PC-3 (cell line): ENCODE measurements at regions not wholly inside any gene's neighbourhood (a gene's known extent, or its start where the extent isn't known, plus 50 kb on each side); places are given as distances from the start of the nearest gene placed in this dataset.

ENCODE experiments used
- ATAC-seq: fragments of 200-7000 bp; cut with Tn5 transposase; 2 replicates; pipeline ENCODE4 v1.9.1; 2020; ENCODE audit warnings: mild to moderate bottlenecking, moderate library complexity
- BruUV-seq: library from RNA; stranded (reverse); fragments of 400-500 nt; replicated peaks from 2 replicates; lab custom pipeline; 2021; lab: Mats Ljungman, UMichigan
- CTCF ChIA-PET: fragments of 300-600 bp; sonication (Branson Sonifier 250); formaldehyde crosslinking; loops from one replicate; lab custom pipeline; 2022; ENCODE audit warnings: antibody characterized with exemption; lab: Charles Lee
- POLR2A ChIA-PET: fragments of 300-600 bp; sonication (Branson Sonifier 250); formaldehyde crosslinking; loops from one replicate; lab custom pipeline; 2022; ENCODE audit warnings: antibody characterized with exemption; ENCODE audit not compliant: unreplicated experiment; lab: Charles Lee
- DNase-seq: peaks from one replicate; pipeline ENCODE4 v3.0.0-alpha.2; 2015
- H2AFZ ChIP-seq: fragments of 300-600 bp; sonication (generic); 2 replicates; pipeline ENCODE4 v1.6.0; 2016; ENCODE audit warnings: antibody characterized with exemption, low read length
- H3F3A ChIP-seq: fragments of 300-600 bp; sonication (generic); one replicate; pipeline ENCODE4 v1.6.0; 2017; ENCODE audit warnings: antibody characterized with exemption, low read length, control low read depth, mild to moderate bottlenecking; ENCODE audit not compliant: unreplicated experiment
- H3K27ac ChIP-seq: fragments of 300-600 bp; sonication (generic); 2 replicates; pipeline ENCODE4 v1.5.1; 2016; ENCODE audit warnings: mild to moderate bottlenecking, low read length
- H3K27me3 ChIP-seq: fragments of 300-600 bp; sonication (generic); 2 replicates; pipeline ENCODE4 v1.6.1; 2016; ENCODE audit warnings: low read length, mixed read lengths
- H3K36me3 ChIP-seq: fragments of 300-600 bp; sonication (generic); 2 replicates; pipeline ENCODE4 v1.6.1; 2016; ENCODE audit warnings: low read depth, mixed run types, low read length, mixed read lengths
- H3K4me1 ChIP-seq: fragments of 300-600 bp; sonication (generic); 2 replicates; pipeline ENCODE4 v1.5.1; 2016; ENCODE audit warnings: low read length; ENCODE audit not compliant: insufficient read depth
- H3K4me2 ChIP-seq: fragments of 300-600 bp; sonication (generic); 2 replicates; pipeline ENCODE4 v1.6.0; 2016; ENCODE audit warnings: low read length
- H3K4me3 ChIP-seq: fragments of 300-600 bp; sonication (generic); 2 replicates; pipeline ENCODE4 v1.5.1; 2016; ENCODE audit warnings: mild to moderate bottlenecking, low read length, mixed read lengths
- H3K79me2 ChIP-seq: fragments of 300-600 bp; sonication (generic); 2 replicates; pipeline ENCODE4 v1.6.1; 2017; ENCODE audit warnings: low read length, mixed read lengths
- H3K9ac ChIP-seq: fragments of 300-600 bp; sonication (generic); 2 replicates; pipeline ENCODE4 v1.6.0; 2016; ENCODE audit warnings: mild to moderate bottlenecking, low read length
- H3K9me2 ChIP-seq: fragments of 300-600 bp; sonication (generic); replicated peaks from 2 replicates; pipeline ENCODE4 v1.6.1; 2016; ENCODE audit warnings: mixed run types, low read length, mixed read lengths
- H3K9me3 ChIP-seq: fragments of 300-600 bp; sonication (generic); 2 replicates; pipeline ENCODE4 v1.6.1; 2016; ENCODE audit warnings: low read length, mixed read lengths
- H4K20me1 ChIP-seq: fragments of 300-600 bp; sonication (generic); 2 replicates; pipeline ENCODE4 v1.6.1; 2016; ENCODE audit warnings: low read length, mixed read lengths
- EZH2 ChIP-seq: fragments of 300-600 bp; sonication (generic); IDR thresholded peaks from one replicate; pipeline ENCODE4 v1.6.1; 2017; ENCODE audit warnings: antibody characterized with exemption, mild to moderate bottlenecking, low read length; ENCODE audit not compliant: unreplicated experiment
- EZH2phosphoT487 ChIP-seq: fragments of 300-600 bp; sonication (generic); IDR thresholded peaks from 2 replicates; pipeline ENCODE4 v1.6.1; 2018; ENCODE audit warnings: mild to moderate bottlenecking, antibody characterized with exemption, low read length, borderline replicate concordance
- intact Hi-C: fragments of 100-400 bp; cut with micrococcal nuclease; formaldehyde crosslinking; loops from 2 replicates; pipeline ENCODE4 v1.9.0; 2023
- TF ChIP-seq, protein P1 (sequence below): fragments of 300-600 bp; sonication (generic); conservative IDR thresholded peaks from 2 replicates; pipeline ENCODE4 v1.5.1; 2017; ENCODE audit warnings: antibody characterized with exemption, low read depth, mild to moderate bottlenecking, low read length

DNA sequence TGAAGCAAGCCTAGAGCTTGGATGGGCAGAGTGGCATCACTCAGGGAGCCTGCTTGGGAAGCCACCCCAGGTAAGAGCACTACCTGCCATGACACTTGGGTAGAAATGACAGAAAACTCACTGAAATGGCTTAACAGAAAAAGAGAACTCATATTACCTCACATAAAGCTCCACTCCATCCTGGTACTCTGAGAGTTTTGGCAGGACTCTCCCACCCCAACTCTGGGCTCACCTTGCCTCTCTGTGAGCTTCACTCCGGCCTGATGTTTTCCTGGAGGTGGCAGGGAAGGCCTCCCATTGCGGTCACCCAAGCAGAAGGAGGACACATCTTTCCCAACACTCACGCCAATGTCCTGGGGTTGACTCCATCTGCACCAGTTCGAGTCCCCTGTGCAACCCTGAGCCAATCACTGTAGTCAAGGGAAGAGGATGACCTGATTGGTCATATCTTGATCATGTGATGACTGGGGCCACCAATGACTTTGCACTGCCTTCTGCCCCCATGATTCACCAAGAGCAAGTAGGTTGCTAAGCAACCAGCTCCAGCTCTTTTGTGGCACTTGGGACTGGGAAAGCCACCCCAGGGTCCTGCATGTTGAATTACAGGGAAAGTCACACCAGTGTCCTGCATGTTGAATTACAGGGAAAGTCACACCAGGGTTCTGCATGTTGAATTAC is 446.1 kb upstream of the SULF2 start:
- Histone ChIP-seq H3K36me3 (no peaks in the 10 kb centered on the region), H3K79me2 (no peaks in the 10 kb centered on the region), H3K4me2 (no peak overlapping the region), H3K4me1 (no peaks in the 10 kb centered on the region), H3K27me3 (peaks cover 3% of the 10 kb centered on the region; the same call in 1 of the 2 replicates), H3F3A (no peaks in the 10 kb centered on the region), H4K20me1 (no peaks in the 10 kb centered on the region), H3K9ac (no peak overlapping the region), H3K27ac (no peak overlapping the region), H3K4me3 (no peak overlapping the region), H3K9me3 (no peaks in the 10 kb centered on the region), H3K9me2 (no peaks in the 10 kb centered on the region), H2AFZ (no peak overlapping the region)
- ChIA-PET CTCF (no interaction called here), POLR2A (no interaction called here)
- intact Hi-C loops = no loop called here
- no TSS peak for BruUV-seq
- ATAC-seq (no peak), DNase-seq (no peak)
- TF ChIP-seq, protein P1, sequence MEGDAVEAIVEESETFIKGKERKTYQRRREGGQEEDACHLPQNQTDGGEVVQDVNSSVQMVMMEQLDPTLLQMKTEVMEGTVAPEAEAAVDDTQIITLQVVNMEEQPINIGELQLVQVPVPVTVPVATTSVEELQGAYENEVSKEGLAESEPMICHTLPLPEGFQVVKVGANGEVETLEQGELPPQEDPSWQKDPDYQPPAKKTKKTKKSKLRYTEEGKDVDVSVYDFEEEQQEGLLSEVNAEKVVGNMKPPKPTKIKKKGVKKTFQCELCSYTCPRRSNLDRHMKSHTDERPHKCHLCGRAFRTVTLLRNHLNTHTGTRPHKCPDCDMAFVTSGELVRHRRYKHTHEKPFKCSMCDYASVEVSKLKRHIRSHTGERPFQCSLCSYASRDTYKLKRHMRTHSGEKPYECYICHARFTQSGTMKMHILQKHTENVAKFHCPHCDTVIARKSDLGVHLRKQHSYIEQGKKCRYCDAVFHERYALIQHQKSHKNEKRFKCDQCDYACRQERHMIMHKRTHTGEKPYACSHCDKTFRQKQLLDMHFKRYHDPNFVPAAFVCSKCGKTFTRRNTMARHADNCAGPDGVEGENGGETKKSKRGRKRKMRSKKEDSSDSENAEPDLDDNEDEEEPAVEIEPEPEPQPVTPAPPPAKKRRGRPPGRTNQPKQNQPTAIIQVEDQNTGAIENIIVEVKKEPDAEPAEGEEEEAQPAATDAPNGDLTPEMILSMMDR = no peak
- TF ChIP-seq EZH2 (no peak), EZH2phosphoT487 (no peak)

DNA sequence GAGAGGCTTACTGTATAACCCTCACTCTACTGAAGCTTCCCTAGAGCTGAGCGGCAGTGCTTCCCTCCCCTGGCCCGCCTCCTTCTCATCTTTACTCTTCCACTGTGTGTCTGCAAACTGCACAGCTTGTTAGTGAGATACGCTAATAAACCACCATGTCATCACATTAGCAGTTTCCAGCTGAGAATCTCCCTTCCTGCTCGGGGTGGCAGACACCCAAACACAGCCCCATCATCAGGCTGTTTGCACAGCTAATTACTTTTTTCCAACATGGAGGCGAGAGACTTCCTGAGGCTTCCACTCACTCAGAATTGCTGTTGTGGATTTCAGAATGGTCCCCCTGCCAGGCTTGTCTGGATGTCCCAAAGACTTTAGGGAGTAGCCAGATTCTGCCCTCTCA is 444.9 kb upstream of the SULF2 start:
- no peak overlapping the region for H3K9ac ChIP-seq
- no peak overlapping the region for H2AFZ ChIP-seq
- H3K4me3 ChIP-seq = no peak overlapping the region
- H3K79me2 ChIP-seq = no peaks in the 10 kb centered on the region
- H3K27me3 ChIP-seq = no peaks in the 10 kb centered on the region
- POLR2A ChIA-PET = interaction anchor here (0.7 kb wide), 1 partner anchor 46 kb away, joined by 3 read pairs; no protein-coding TSS in a partner anchor
- H3K27ac ChIP-seq = no peak overlapping the region
- DNase-seq = no peak
- H3K4me2 ChIP-seq = no peak overlapping the region
- no peaks in the 10 kb centered on the region for H3K9me2 ChIP-seq
- no peaks in the 10 kb centered on the region for H3K4me1 ChIP-seq
- ATAC-seq = no peak
- intact Hi-C loops = no loop called here
- no peaks in the 10 kb centered on the region for H4K20me1 ChIP-seq
- no peaks in the 10 kb centered on the region for H3K36me3 ChIP-seq
- no TSS peak for BruUV-seq
- no peaks in the 10 kb centered on the region for H3F3A ChIP-seq
- no peak for TF ChIP-seq EZH2
- no peak for TF ChIP-seq EZH2phosphoT487
- TF ChIP-seq, protein P1 = no peak
- no peaks in the 10 kb centered on the region for H3K9me3 ChIP-seq
- CTCF ChIA-PET = no interaction called here

DNA sequence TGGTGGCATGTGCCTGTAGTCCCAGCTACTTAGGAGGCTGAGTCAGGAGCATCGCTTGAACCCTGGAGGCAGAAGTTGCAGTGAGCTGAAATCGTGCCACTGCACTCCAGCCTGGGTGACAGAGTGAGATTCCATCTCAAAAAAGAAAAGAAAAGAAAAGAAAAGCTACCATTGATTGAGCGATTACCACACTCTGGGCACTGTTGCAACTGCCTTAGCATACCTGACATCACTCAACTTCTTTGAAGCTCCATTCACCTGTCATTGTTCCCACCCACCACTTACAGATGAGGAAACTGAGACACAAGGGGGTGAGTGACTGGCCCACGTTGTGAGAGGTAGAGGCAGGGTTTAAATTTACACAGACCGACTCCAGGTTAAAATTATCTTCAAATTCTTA is 442.1 kb upstream of the SULF2 start:
- ChIA-PET CTCF (no interaction called here), POLR2A (no interaction called here)
- no peak for TF ChIP-seq EZH2phosphoT487
- no peak for TF ChIP-seq EZH2
- TF ChIP-seq, protein P1 = no peak
- H3K9me2 ChIP-seq = no peaks in the 10 kb centered on the region
- H3K9ac ChIP-seq = no peak overlapping the region
- no peaks in the 10 kb centered on the region for H3K9me3 ChIP-seq
- H3K27me3 ChIP-seq = no peaks in the 10 kb centered on the region
- no peaks in the 10 kb centered on the region for H3K36me3 ChIP-seq
- H4K20me1 ChIP-seq = no peaks in the 10 kb centered on the region
- no peak overlapping the region for H3K4me3 ChIP-seq
- intact Hi-C loops = no loop called here
- no peak overlapping the region for H2AFZ ChIP-seq
- no peaks in the 10 kb centered on the region for H3F3A ChIP-seq
- DNase-seq (no peak), ATAC-seq (no peak)
- H3K79me2 ChIP-seq = no peaks in the 10 kb centered on the region
- H3K27ac ChIP-seq = no peak overlapping the region
- no peak overlapping the region for H3K4me2 ChIP-seq
- BruUV-seq = no TSS peak
- H3K4me1 ChIP-seq = no peaks in the 10 kb centered on the region
